ENCODE measurements at regions not wholly inside any gene's neighbourhood (a gene's known extent, or its start where the extent isn't known, plus 50 kb on each side); places are given as distances from the start of the nearest gene placed in this dataset.

- H3K79me2 ChIP-seq (ENCODE audit: control insufficient read depth, insufficient read depth, low read length), result no peaks in the 10 kb centered on the region
- H2AFZ ChIP-seq (ENCODE audit: control insufficient read depth, low read depth, low read length), result no peak overlapping the region
- no peaks in the 10 kb centered on the region for H3K27me3 ChIP-seq (replicated peaks in 1 of 2; ENCODE audit: control insufficient read depth in 2 of 2, insufficient read depth in 2 of 2, low read length in 1 of 2)
- no peak for DNase-seq (ENCODE audit: low read depth, low spot score)
- no peak for TF ChIP-seq POLR2AphosphoS2 (IDR thresholded peaks at IDR 0.05; ENCODE audit: low read depth, low read length)
- no peak for TF ChIP-seq JUND (IDR thresholded peaks at IDR 0.05; ENCODE audit: low read depth, low read length)
- peak; percentile 34; the same call in 1 of the 2 replicates for TF ChIP-seq ATF7 (IDR thresholded peaks at IDR 0.05; ENCODE audit: low read depth)
- no peak overlapping the region for H3K4me3 ChIP-seq
- intact Hi-C loops (cut with micrococcal nuclease; ENCODE audit: unreplicated experiment) (no loop called here), in situ Hi-C loops (cut with MboI) (no loop called here)
- H3K9me3 ChIP-seq (replicated peaks; ENCODE audit: control insufficient read depth, insufficient read depth, low read length), result no peaks in the 10 kb centered on the region
- H3K9ac ChIP-seq (ENCODE audit: control insufficient read depth, insufficient read depth, low read length), result no peak overlapping the region
- BruUV-seq (replicated peaks), result no TSS peak
- ATAC-seq, result no peak
- RAD21 ChIA-PET (ENCODE audit: unreplicated experiment), result no interaction called here
- no peaks in the 10 kb centered on the region for H3K36me3 ChIP-seq (ENCODE audit: control insufficient read depth in 2 of 2, insufficient read depth in 2 of 2, low read length in 1 of 2)
- H4K20me1 ChIP-seq (ENCODE audit: control insufficient read depth, insufficient read depth), result no peaks in the 10 kb centered on the region
- POLR2A ChIA-PET, result no interaction called here
- CTCF ChIA-PET, result no interaction called here
- no peak overlapping the region for H3K4me2 ChIP-seq (ENCODE audit: control insufficient read depth, insufficient read depth)
- no peak overlapping the region for H3K27ac ChIP-seq (ENCODE audit: control insufficient read depth, insufficient read depth)
- 43% methylated on average over 1 of the region's 1 CpG for WGBS (ENCODE audit: insufficient coverage, insufficient replicate concordance, low lambda C conversion rate, missing lambda C conversion rate)
- H3K4me1 ChIP-seq (ENCODE audit: control insufficient read depth, insufficient read depth, low read length), result no peaks in the 10 kb centered on the region
- FAIRE-seq, result no peak
- SMC1A ChIA-PET (ENCODE audit: uncharacterized antibody, unreplicated experiment), result no interaction called here
Measured at GRCh38 chr17:33442320-33442719, 149.2 kb upstream of the ASIC2 start.

GRCh38 chr17:33444731-33445130, 151.6 kb upstream of the ASIC2 start:
- H3K4me2 ChIP-seq (ENCODE audit: control insufficient read depth, insufficient read depth), result no peak overlapping the region
- TF ChIP-seq ZBTB40 (IDR thresholded peaks at IDR 0.05; ENCODE audit: borderline replicate concordance) (peak; percentile 45; the same call in 1 of the 2 replicates), ELK1 (IDR thresholded peaks at IDR 0.05; ENCODE audit: low read depth, low read length) (no peak)
- no peaks in the 10 kb centered on the region for H3K9me3 ChIP-seq (replicated peaks; ENCODE audit: control insufficient read depth, insufficient read depth, low read length)
- no peak overlapping the region for H3K27ac ChIP-seq (ENCODE audit: control insufficient read depth, insufficient read depth)
- no peak overlapping the region for H2AFZ ChIP-seq (ENCODE audit: control insufficient read depth, low read depth, low read length)
- no peak overlapping the region for H3K9ac ChIP-seq (ENCODE audit: control insufficient read depth, insufficient read depth, low read length)
- H3K79me2 ChIP-seq (ENCODE audit: control insufficient read depth, insufficient read depth, low read length), result no peaks in the 10 kb centered on the region
- no peaks in the 10 kb centered on the region for H3K36me3 ChIP-seq (ENCODE audit: control insufficient read depth in 2 of 2, insufficient read depth in 2 of 2, low read length in 1 of 2)
- H3K27me3 ChIP-seq (replicated peaks in 1 of 2; ENCODE audit: control insufficient read depth in 2 of 2, insufficient read depth in 2 of 2, low read length in 1 of 2), result no peaks in the 10 kb centered on the region
- 37% methylated on average over 3 of the region's 3 CpGs for WGBS (ENCODE audit: insufficient coverage, insufficient replicate concordance, low lambda C conversion rate, missing lambda C conversion rate)
- SMC1A ChIA-PET (ENCODE audit: uncharacterized antibody, unreplicated experiment), result no interaction called here
- no peak for ATAC-seq
- RAD21 ChIA-PET (ENCODE audit: unreplicated experiment), result no interaction called here
- in situ Hi-C loops (cut with MboI), result no loop called here
- H3K4me3 ChIP-seq, result no peak overlapping the region
- H3K4me1 ChIP-seq (ENCODE audit: control insufficient read depth, insufficient read depth, low read length), result no peaks in the 10 kb centered on the region
- BruUV-seq (replicated peaks), result no TSS peak
- intact Hi-C loops (cut with micrococcal nuclease; ENCODE audit: unreplicated experiment), result no loop called here
- CTCF ChIA-PET, result no interaction called here
- DNase-seq (ENCODE audit: low read depth, low spot score), result no peak
- no peaks in the 10 kb centered on the region for H4K20me1 ChIP-seq (ENCODE audit: control insufficient read depth, insufficient read depth)
- no peak for FAIRE-seq
- POLR2A ChIA-PET, result no interaction called here

Measured in GM12878 (cell line).